ENCODE measurements at regions not wholly inside any gene's neighbourhood (a gene's known extent, or its start where the extent isn't known, plus 50 kb on each side); places are given as distances from the start of the nearest gene placed in this dataset.

GRCh38 chr5:10866913-10867312 is 105.9 kb upstream of the DAP start:
- Histone ChIP-seq H2BK20ac (ENCODE audit: low read depth, low read length, poor library complexity, severe bottlenecking) (no peak overlapping the region), H3K9me3 (ENCODE audit: control insufficient read depth, low read depth, low read length) (no peaks in the 10 kb centered on the region), H3K79me1 (ENCODE audit: insufficient read depth, low read depth, low read length, poor library complexity, severe bottlenecking) (no peaks in the 10 kb centered on the region), H2AFZ (ENCODE audit: low read length) (no peak overlapping the region), H2AK5ac (ENCODE audit: insufficient read length, low read length) (no peak overlapping the region), H3K4me2 (ENCODE audit: insufficient read depth, insufficient read length, low read length) (no peak overlapping the region), H3K27ac (ENCODE audit: insufficient read length, low read depth, low read length) (no peak overlapping the region), H2BK15ac (ENCODE audit: low read depth, low read length) (no peak overlapping the region), H4K20me1 (ENCODE audit: control insufficient read depth, insufficient read depth, insufficient read length) (no peaks in the 10 kb centered on the region), H2BK12ac (ENCODE audit: insufficient read length, low read depth, low read length) (no peak overlapping the region), H3K79me2 (ENCODE audit: insufficient read depth, low read length) (no peaks in the 10 kb centered on the region), H3K9ac (ENCODE audit: extremely low read depth, insufficient read length, low read length) (no peak overlapping the region), H3K56ac (ENCODE audit: insufficient read length, low read depth, low read length) (no peak overlapping the region), H2BK120ac (ENCODE audit: low read depth, low read length, poor library complexity, severe bottlenecking) (no peak overlapping the region), H4K5ac (ENCODE audit: insufficient read length, low read depth, low read length) (no peak overlapping the region), H4K8ac (replicated peaks; ENCODE audit: insufficient read length, low read depth, low read length) (no peak overlapping the region), H3K23ac (ENCODE audit: insufficient read length, low read depth, low read length) (no peak overlapping the region), H3K4ac (ENCODE audit: low read depth, low read length) (no peak overlapping the region), H2BK5ac (ENCODE audit: insufficient read length, low read length) (no peak overlapping the region), H3K27me3 (ENCODE audit: insufficient read depth, low read length) (no peaks in the 10 kb centered on the region), H3K4me1 (ENCODE audit: insufficient read depth, low read length) (no peaks in the 10 kb centered on the region), H4K91ac (ENCODE audit: insufficient read length, low read depth, low read length) (no peak overlapping the region), H3T11ph (ENCODE audit: low read length) (no peak overlapping the region), H3K18ac (ENCODE audit: insufficient read length, low read depth, low read length) (no peak overlapping the region), H3K14ac (ENCODE audit: insufficient read depth, low read length) (no peak overlapping the region), H3K23me2 (ENCODE audit: insufficient read length, low read depth, low read length, poor library complexity, severe bottlenecking) (no peaks in the 10 kb centered on the region)
- Mint-ChIP-seq H3K4me1 (peaks cover 0 to 6% of the 10 kb centered on the region in 2 experiments; a peak in 3 of 4 replicates), H3K4me3 (no peak overlapping the region), H3K27ac (no peak overlapping the region; a peak in 1 of 7 replicates), H3K27me3 (ENCODE audit: low read depth) (no peaks in the 10 kb centered on the region; the same call in none of the 2 replicates), H3K9me3 (no peaks in the 10 kb centered on the region), H3K36me3 (ENCODE audit: insufficient read depth in 1 of 3, low read depth in 3 of 3) (no peaks in the 10 kb centered on the region)
- peak; percentile 67 for TF ChIP-seq CTCF (conservative IDR thresholded peaks at IDR 0.05)
- no peak for DNase-seq
- WGBS (ENCODE audit: extremely low coverage, insufficient read length, low lambda C conversion rate) = 100% methylated on average over 1 of the region's 4 CpGs
